ENCODE measurements at regions not wholly inside any gene's neighbourhood (a gene's known extent, or its start where the extent isn't known, plus 50 kb on each side); places are given as distances from the start of the nearest gene placed in this dataset.

DNA sequence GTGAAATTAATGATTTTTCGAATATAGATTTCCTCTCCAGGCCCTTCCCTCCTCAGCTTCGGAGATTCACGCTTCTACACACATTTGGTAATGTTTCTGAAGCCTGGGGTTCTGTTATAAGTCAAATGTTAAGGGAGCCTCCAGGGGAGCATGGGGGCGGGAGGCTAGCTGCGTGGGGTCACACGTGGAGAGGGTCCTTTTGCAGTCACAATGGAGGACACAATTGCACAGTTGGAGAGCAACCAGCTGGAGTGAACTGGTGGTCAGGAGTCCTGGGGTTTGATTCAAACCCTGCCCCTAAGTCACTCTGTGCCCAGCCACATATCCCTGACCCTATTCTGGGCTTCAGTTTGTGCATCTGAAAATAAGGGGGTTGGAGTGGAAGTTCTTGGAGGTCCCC is 481.4 kb downstream of the CDK5RAP2 start:
- TF ChIP-seq, protein P1, sequence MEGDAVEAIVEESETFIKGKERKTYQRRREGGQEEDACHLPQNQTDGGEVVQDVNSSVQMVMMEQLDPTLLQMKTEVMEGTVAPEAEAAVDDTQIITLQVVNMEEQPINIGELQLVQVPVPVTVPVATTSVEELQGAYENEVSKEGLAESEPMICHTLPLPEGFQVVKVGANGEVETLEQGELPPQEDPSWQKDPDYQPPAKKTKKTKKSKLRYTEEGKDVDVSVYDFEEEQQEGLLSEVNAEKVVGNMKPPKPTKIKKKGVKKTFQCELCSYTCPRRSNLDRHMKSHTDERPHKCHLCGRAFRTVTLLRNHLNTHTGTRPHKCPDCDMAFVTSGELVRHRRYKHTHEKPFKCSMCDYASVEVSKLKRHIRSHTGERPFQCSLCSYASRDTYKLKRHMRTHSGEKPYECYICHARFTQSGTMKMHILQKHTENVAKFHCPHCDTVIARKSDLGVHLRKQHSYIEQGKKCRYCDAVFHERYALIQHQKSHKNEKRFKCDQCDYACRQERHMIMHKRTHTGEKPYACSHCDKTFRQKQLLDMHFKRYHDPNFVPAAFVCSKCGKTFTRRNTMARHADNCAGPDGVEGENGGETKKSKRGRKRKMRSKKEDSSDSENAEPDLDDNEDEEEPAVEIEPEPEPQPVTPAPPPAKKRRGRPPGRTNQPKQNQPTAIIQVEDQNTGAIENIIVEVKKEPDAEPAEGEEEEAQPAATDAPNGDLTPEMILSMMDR (IDR thresholded peaks at IDR 0.05; ENCODE audit: low read length), result no peak
- TF ChIP-seq EZH2 (IDR thresholded peaks at IDR 0.05; ENCODE audit: borderline replicate concordance, low read length), result no peak

All from OCI-LY1 (cell line).